Ectodermal cell (in vitro differentiated cells): ENCODE measurements at regions not wholly inside any gene's neighbourhood (a gene's known extent, or its start where the extent isn't known, plus 50 kb on each side); places are given as distances from the start of the nearest gene placed in this dataset.
"Not testable (repeated sequence)": the region's sequence is repeated elsewhere in the genome, so short reads cannot be mapped to it uniquely, and the experiment has no call there.

Experiments used
- H3K27ac ChIP-seq: 2 replicates; pipeline ENCODE4 v1.7.0; 2013; ENCODE audit warnings: mild to moderate bottlenecking, low read depth, low read length; ENCODE audit not compliant: insufficient read depth, poor library complexity, severe bottlenecking
- H3K27me3 ChIP-seq: 2 replicates; pipeline ENCODE4 v1.7.0; 2013; ENCODE audit warnings: mild to moderate bottlenecking, low read length; ENCODE audit not compliant: insufficient read depth, control insufficient read depth, poor library complexity, severe bottlenecking
- H3K36me3 ChIP-seq: one replicate; pipeline ENCODE4 v1.7.0; 2013; ENCODE audit warnings: low read length; ENCODE audit not compliant: control insufficient read depth, insufficient read depth
- H3K4me1 ChIP-seq: one replicate; pipeline ENCODE4 v1.7.0; 2013; ENCODE audit warnings: low read length; ENCODE audit not compliant: control insufficient read depth, insufficient read depth
- H3K4me3 ChIP-seq: 2 replicates; pipeline ENCODE4 v1.7.0; 2013; ENCODE audit warnings: low read depth, low read length, control low read depth; ENCODE audit not compliant: insufficient read depth
- H3K9me3 ChIP-seq: 2 replicates; pipeline ENCODE4 v1.7.0; 2013; ENCODE audit warnings: mild to moderate bottlenecking, low read length, moderate library complexity; ENCODE audit not compliant: control insufficient read depth
- WGBS, 2 experiments: methylation state at CpG; one replicate each; pipeline ENCODE4 v1.1.7; 2013; ENCODE audit warnings: missing lambda C conversion rate in 2 of 2; 5-methylcytosine and 5-hydroxymethylcytosine counted together

- 96 to 98% methylated on average over 1 of the region's 1 CpG for WGBS, 2 experiments
- Histone ChIP-seq H3K4me3 (no peak overlapping the region), H3K27ac (no peak overlapping the region), H3K36me3 (no peaks in the 10 kb centered on the region), H3K9me3 (peaks cover 7% of the 10 kb centered on the region), H3K27me3 (no peaks in the 10 kb centered on the region), H3K4me1 (no peaks in the 10 kb centered on the region)
These were observed 822.4 kb upstream of the ADGRB3 start for GRCh38 chr6:67812693-67813092.

- no peaks in the 10 kb centered on the region for H3K36me3 ChIP-seq
- H3K4me3 ChIP-seq: no peak overlapping the region
- peaks cover 7% of the 10 kb centered on the region for H3K9me3 ChIP-seq
- WGBS, 2 experiments: no CpG with 5 or more reads among the region's 1 CpG
- H3K27me3 ChIP-seq: no peaks in the 10 kb centered on the region
- no peaks in the 10 kb centered on the region for H3K4me1 ChIP-seq
- no peak overlapping the region for H3K27ac ChIP-seq
These were observed 823.0 kb upstream of the ADGRB3 start for GRCh38 chr6:67812125-67812524.

- WGBS, 2 experiments: 96 to 97% methylated on average over 3 of the region's 3 CpGs
- H3K27ac ChIP-seq: no peak overlapping the region
- no peaks in the 10 kb centered on the region for H3K36me3 ChIP-seq
- no peaks in the 10 kb centered on the region for H3K27me3 ChIP-seq
- H3K9me3 ChIP-seq: peaks cover 7% of the 10 kb centered on the region
- no peaks in the 10 kb centered on the region for H3K4me1 ChIP-seq
- no peak overlapping the region for H3K4me3 ChIP-seq
These were observed 823.6 kb upstream of the ADGRB3 start for GRCh38 chr6:67811239-67812037.

GRCh38 chr6:67804808-67805207 is 830.3 kb upstream of the ADGRB3 start:
- not testable (repeated sequence) for H3K36me3 ChIP-seq, H3K4me1 ChIP-seq, H3K27me3 ChIP-seq, H3K4me3 ChIP-seq, H3K9me3 ChIP-seq, H3K27ac ChIP-seq
- 83 to 85% methylated on average over 5 of the region's 5 CpGs for WGBS, 2 experiments

- Histone ChIP-seq H3K4me3 (no peak overlapping the region), H3K27me3 (no peaks in the 10 kb centered on the region), H3K9me3 (no peaks in the 10 kb centered on the region), H3K4me1 (no peaks in the 10 kb centered on the region), H3K36me3 (no peaks in the 10 kb centered on the region), H3K27ac (no peak overlapping the region)
These were observed 832.3 kb upstream of the ADGRB3 start for GRCh38 chr6:67802771-67803170.

- H3K27me3 ChIP-seq: no peaks in the 10 kb centered on the region
- no peaks in the 10 kb centered on the region for H3K4me1 ChIP-seq
- WGBS, 2 experiments: 90 to 94% methylated on average over 2 of the region's 2 CpGs
- no peak overlapping the region for H3K4me3 ChIP-seq
- no peak overlapping the region for H3K27ac ChIP-seq
- H3K36me3 ChIP-seq: no peaks in the 10 kb centered on the region
- no peaks in the 10 kb centered on the region for H3K9me3 ChIP-seq
These were observed 842.1 kb upstream of the ADGRB3 start for GRCh38 chr6:67792996-67793395.

GRCh38 chr6:67790569-67790968 is 844.5 kb upstream of the ADGRB3 start:
- Histone ChIP-seq H3K4me1 (no peaks in the 10 kb centered on the region), H3K9me3 (no peaks in the 10 kb centered on the region), H3K27me3 (no peaks in the 10 kb centered on the region), H3K36me3 (no peaks in the 10 kb centered on the region), H3K27ac (no peak overlapping the region), H3K4me3 (no peak overlapping the region)
- WGBS, 2 experiments: 80 to 100% methylated on average over 1 of the region's 1 CpG

- H3K36me3 ChIP-seq, H3K9me3 ChIP-seq, H3K4me1 ChIP-seq, H3K27me3 ChIP-seq, H3K27ac ChIP-seq, H3K4me3 ChIP-seq: not testable (repeated sequence)
- WGBS, 2 experiments: no CpG with 5 or more reads among the region's 1 CpG
These were observed 848.0 kb upstream of the ADGRB3 start for GRCh38 chr6:67787119-67787518.

- Histone ChIP-seq H3K4me1 (no peaks in the 10 kb centered on the region), H3K36me3 (no peaks in the 10 kb centered on the region)
These were observed 855.2 kb upstream of the ADGRB3 start for GRCh38 chr6:67779876-67780275.

GRCh38 chr6:67775333-67775732 is 859.7 kb upstream of the ADGRB3 start:
- Histone ChIP-seq H3K4me3 (no peak overlapping the region), H3K36me3 (no peaks in the 10 kb centered on the region), H3K27ac (no peak overlapping the region), H3K9me3 (no peaks in the 10 kb centered on the region), H3K4me1 (no peaks in the 10 kb centered on the region), H3K27me3 (no peaks in the 10 kb centered on the region)
- whole genome bisulfite sequencing, 2 experiments: 100% methylated on average over 1 of the region's 1 CpG; no CpG with 5 or more reads in 1 of the 2 experiments

More at GRCh38 chr6:67779876-67780275, 855.2 kb upstream of the ADGRB3 start:
- no peak overlapping the region for H3K27ac ChIP-seq
- no peaks in the 10 kb centered on the region for H3K9me3 ChIP-seq
- H3K27me3 ChIP-seq: no peaks in the 10 kb centered on the region
- H3K4me3 ChIP-seq: no peak overlapping the region
- WGBS, 2 experiments: 81 to 100% methylated on average over 2 to 3 of the region's 3 CpGs

GRCh38 chr6:67768972-67769371 is 866.1 kb upstream of the ADGRB3 start:
- no peaks in the 10 kb centered on the region for H3K36me3 ChIP-seq
- no peaks in the 10 kb centered on the region for H3K9me3 ChIP-seq
- H3K4me1 ChIP-seq: no peaks in the 10 kb centered on the region
- H3K27me3 ChIP-seq: no peaks in the 10 kb centered on the region
- H3K27ac ChIP-seq: no peak overlapping the region
- no peak overlapping the region for H3K4me3 ChIP-seq
